ENCODE measurements at regions not wholly inside any gene's neighbourhood (a gene's known extent, or its start where the extent isn't known, plus 50 kb on each side); places are given as distances from the start of the nearest gene placed in this dataset.

DNA sequence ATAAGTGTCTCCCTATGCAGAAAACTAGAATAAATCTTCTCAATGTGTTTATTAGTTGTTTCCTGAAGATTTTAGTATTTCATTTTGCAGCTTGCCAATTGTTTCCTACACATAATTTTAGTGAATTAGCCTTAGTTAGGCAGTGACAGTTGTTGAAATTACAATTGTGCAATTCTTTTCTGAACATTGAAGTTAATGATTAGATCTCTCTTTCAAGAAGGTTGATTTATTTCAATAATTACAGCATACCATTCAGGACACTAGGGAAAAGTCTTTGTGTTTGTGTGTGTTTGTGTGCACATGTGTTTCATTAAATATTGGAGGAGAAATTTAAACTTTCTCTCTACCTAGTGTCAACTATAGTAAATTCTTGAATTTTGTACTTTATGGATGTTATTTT, 199.6 kb upstream of the MPDZ start:
- DNase-seq (ENCODE audit: low spot score) = no peak
- ChIA-PET POLR2A (ENCODE audit: low non-redundant PET) (no interaction called here), CTCF (no interaction called here)
- TF ChIP-seq, protein P1, sequence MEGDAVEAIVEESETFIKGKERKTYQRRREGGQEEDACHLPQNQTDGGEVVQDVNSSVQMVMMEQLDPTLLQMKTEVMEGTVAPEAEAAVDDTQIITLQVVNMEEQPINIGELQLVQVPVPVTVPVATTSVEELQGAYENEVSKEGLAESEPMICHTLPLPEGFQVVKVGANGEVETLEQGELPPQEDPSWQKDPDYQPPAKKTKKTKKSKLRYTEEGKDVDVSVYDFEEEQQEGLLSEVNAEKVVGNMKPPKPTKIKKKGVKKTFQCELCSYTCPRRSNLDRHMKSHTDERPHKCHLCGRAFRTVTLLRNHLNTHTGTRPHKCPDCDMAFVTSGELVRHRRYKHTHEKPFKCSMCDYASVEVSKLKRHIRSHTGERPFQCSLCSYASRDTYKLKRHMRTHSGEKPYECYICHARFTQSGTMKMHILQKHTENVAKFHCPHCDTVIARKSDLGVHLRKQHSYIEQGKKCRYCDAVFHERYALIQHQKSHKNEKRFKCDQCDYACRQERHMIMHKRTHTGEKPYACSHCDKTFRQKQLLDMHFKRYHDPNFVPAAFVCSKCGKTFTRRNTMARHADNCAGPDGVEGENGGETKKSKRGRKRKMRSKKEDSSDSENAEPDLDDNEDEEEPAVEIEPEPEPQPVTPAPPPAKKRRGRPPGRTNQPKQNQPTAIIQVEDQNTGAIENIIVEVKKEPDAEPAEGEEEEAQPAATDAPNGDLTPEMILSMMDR (conservative IDR thresholded peaks at IDR 0.05; ENCODE audit: low read depth) = no peak
- no peak overlapping the region for H3K27ac ChIP-seq

DNA sequence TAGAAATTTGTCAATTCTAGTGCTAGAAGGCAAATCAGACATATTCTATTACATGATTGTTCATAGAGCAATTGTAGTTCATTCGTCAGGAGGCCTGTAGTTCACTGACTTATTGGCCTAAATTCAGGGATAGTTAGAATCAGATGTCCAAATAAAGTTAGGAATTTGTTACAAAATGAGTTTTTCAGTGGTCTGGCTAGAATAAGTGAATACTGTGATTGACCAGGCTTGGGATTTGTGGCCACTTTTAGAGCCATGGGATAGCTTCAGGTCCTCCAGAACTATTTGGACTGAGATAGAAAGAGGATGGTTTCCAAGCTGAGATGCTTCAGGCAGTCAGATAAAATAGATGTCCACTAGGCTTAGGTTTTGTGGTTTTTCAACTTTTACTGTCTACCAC, 199.1 kb upstream of the MPDZ start:
- no peak overlapping the region for H3K27ac ChIP-seq
- TF ChIP-seq, protein P1 (conservative IDR thresholded peaks at IDR 0.05; ENCODE audit: low read depth) = no peak
- DNase-seq (ENCODE audit: low spot score) = no peak
- POLR2A ChIA-PET (ENCODE audit: low non-redundant PET) = no interaction called here
- CTCF ChIA-PET = no interaction called here

DNA sequence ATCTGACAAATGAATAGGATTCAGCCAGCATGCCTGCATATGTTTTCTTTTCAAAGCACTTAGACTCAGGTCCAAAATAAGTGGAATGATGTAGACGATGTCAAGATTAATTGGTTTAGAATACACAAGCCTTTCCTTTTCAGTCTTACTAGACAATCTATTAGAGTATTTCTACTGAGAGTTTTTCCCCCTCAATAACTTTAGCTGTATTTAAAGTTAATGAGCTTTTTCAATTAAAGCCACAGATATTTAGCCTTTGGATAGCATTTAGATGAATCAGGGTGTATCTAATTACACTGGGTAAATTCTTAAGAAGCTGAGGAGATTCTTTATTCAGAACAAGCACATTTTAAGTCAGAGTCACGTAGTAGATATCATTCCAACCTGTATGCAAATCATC, 198.7 kb upstream of the MPDZ start:
- TF ChIP-seq, protein P1 (conservative IDR thresholded peaks at IDR 0.05; ENCODE audit: low read depth) = no peak
- no peak for DNase-seq (ENCODE audit: low spot score)
- H3K27ac ChIP-seq = no peak overlapping the region
- CTCF ChIA-PET = no interaction called here
- POLR2A ChIA-PET (ENCODE audit: low non-redundant PET) = no interaction called here

DNA sequence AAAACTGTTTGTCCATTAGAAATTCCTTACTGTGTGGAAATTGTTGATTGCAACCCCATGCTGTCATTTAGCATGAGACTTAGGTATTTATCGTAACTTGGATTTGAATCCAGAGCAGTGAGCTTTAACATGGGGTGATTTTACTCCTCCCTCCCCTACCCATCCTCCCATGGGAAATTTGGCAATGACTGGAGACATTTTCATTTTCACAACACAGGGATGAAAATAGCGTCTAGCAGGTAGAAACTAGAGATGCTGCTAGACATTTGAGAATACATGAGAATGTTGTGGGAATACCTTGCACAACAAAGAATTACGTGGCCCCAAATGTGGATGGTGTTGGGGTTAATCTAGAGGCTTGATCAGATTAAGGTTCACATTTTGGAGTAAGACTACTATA, 191.3 kb upstream of the MPDZ start:
- CTCF ChIA-PET = interaction anchor here (0.7 kb wide), 1 partner anchor 37 kb away, joined by 4 read pairs; no protein-coding TSS in a partner anchor
- POLR2A ChIA-PET (ENCODE audit: low non-redundant PET) = no interaction called here
- DNase-seq (ENCODE audit: low spot score) = no peak
- TF ChIP-seq, protein P1 (conservative IDR thresholded peaks at IDR 0.05; ENCODE audit: low read depth) = no peak
- H3K27ac ChIP-seq = no peak overlapping the region

DNA sequence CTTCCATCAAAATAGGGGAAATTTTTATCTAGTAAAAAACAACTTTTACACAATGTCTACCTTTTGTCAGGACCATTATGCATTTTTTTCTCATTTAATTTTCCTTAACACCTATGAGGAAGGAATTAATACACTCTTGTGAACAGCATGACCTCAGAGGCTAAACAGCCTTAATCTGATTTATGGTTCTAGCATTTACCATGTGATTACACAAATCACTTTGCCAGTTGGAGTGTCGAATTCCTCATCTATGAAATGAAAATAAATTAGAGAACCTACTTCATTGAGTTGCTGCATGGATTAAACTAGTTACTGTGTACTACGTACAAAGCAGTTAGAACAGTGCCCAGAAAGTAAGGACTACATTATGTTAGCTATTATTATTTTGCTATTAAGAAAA, 187.7 kb upstream of the MPDZ start:
- TF ChIP-seq, protein P1 (conservative IDR thresholded peaks at IDR 0.05; ENCODE audit: low read depth) = no peak
- ChIA-PET POLR2A (ENCODE audit: low non-redundant PET) (no interaction called here), CTCF (no interaction called here)
- DNase-seq (ENCODE audit: low spot score) = no peak
- no peak overlapping the region for H3K27ac ChIP-seq

DNA sequence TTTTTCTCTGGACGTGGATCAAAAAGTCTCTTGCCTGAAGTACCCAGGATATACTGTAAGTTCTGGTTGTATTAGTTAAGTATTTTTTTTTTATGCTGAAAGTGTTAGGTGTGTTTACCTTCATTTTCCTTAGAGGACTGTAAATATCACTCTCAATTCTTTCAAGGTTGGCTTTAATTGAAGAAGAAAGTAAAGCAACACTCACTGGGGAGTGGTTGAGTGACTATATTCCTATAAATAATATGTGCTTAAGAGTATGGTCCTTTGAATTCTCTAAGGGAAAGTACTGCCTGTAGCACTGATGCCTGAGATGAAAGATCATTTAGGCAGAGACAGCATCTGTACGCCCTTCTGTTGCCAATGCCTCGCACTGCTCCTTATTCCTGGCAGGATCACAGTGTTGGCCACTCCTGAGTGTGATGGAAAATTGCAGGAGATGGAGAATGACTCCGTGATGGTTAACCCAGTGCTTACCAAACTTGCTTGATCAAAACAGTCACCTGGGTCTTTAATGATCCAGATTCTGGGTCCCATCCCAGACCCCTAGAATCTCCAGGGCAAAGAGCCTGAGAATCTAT, 182.0 kb upstream of the MPDZ start:
- H3K27ac ChIP-seq = no peak overlapping the region
- ChIA-PET CTCF (no interaction called here), POLR2A (ENCODE audit: low non-redundant PET) (no interaction called here)
- TF ChIP-seq, protein P1 (conservative IDR thresholded peaks at IDR 0.05; ENCODE audit: low read depth) = no peak
- no peak for DNase-seq (ENCODE audit: low spot score)

DNA sequence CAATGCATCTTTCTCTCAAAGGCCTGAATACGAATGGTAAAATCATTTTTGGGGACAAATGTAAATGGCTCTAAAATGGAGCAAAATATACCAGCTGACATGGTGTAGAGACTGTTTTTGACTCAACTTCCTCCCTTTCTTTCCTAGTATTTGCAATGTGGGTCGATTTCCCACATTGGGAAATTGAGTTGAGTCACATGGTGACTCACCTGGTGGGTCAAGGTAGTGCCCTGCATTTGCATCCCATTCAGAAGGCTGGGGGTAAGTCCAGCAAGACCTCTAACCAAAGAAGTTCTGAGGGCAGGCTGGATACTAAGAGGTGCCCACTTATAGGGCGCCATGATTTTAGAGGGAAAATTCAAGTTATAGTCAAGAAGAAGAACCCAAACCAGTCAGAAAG, 179.6 kb upstream of the MPDZ start:
- DNase-seq (ENCODE audit: low spot score) = no peak
- POLR2A ChIA-PET (ENCODE audit: low non-redundant PET) = no interaction called here
- CTCF ChIA-PET = interaction anchor here (1.0 kb wide), 1 partner anchor 895 kb away, joined by 5 read pairs; no protein-coding TSS in a partner anchor
- TF ChIP-seq, protein P1 (conservative IDR thresholded peaks at IDR 0.05; ENCODE audit: low read depth) = no peak
- H3K27ac ChIP-seq = no peak overlapping the region

Data from RWPE1 (cell line).